HG03066 (cell line): ENCODE measurements at regions not wholly inside any gene's neighbourhood (a gene's known extent, or its start where the extent isn't known, plus 50 kb on each side); places are given as distances from the start of the nearest gene placed in this dataset.
"Not testable (repeated sequence)": the region's sequence is repeated elsewhere in the genome, so short reads cannot be mapped to it uniquely, and the experiment has no call there.

Experiments
- ATAC-seq: cut with Tn5 transposase; IDR thresholded peaks from one replicate; pipeline ENCODE4 v1.9.1; 2021; ENCODE audit warnings: low read depth; ENCODE audit not compliant: unreplicated experiment

GRCh38 chr2:51899643-51900042 is 867.7 kb upstream of the NRXN1 start:
- ATAC-seq = no peak

DNA sequence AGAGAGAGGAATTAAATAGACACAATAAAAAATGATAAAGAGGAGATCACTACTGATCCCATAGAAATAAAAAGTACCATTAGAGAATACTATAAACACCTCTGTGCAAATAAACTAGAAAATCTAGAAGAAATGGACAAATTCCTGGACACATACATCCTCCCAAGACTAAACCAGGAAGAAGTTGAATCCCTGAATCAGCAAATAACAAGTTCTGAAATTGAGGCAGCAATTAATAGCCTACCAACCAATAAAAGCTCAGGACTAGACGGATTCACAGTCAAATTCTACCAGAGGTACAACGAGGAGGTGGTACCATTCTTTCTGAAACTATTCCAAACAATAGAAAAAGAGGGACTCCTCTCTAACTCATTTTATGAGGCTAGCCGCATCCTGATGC is 862.7 kb upstream of the NRXN1 start:
- ATAC-seq = not testable (repeated sequence)

GRCh38 chr2:51888120-51888519 is 856.2 kb upstream of the NRXN1 start:
- no peak for ATAC-seq

- ATAC-seq = no peak
Measured at GRCh38 chr2:51881673-51882072, 849.7 kb upstream of the NRXN1 start.

DNA sequence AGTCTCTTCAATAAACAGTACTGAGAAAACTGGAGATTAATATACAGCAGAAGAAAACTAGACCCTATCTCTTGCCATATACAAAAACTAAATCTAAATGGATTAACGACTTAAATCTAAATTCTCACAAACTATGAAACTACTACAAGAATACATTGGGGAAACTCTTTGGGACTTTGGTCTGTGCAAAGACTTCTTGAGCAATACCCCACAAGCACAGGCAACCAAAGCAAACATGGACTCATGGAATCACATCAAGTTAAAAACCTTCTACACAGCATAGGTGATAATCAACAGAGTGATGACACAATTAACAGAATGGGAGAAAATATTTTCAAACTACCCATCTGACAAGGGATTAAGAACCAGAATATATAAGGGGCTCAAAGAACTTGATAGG is 848.2 kb upstream of the NRXN1 start:
- no peak for ATAC-seq

GRCh38 chr2:51866361-51866760 is 834.4 kb upstream of the NRXN1 start:
- no peak for ATAC-seq

DNA sequence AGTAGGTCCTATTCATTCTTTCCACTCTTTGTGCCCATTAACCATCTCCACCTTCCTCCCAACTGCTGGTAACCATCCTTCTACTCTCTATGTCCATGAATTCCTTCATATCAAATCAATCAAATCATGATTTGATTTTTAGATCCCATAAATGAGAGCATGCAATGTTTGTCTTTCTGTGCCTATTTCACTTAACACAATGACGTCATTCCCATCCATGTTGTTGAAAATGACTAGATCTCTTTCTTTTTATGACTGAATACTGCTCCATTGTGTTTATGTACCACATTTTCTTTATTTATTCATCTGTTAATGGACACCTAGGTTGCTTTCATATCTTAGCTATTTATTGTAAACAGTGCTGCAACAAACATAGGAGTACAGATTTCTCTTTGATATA is 827.3 kb upstream of the NRXN1 start:
- ATAC-seq = no peak

- ATAC-seq = no peak
Measured at GRCh38 chr2:51855683-51856082, 823.8 kb upstream of the NRXN1 start.

DNA sequence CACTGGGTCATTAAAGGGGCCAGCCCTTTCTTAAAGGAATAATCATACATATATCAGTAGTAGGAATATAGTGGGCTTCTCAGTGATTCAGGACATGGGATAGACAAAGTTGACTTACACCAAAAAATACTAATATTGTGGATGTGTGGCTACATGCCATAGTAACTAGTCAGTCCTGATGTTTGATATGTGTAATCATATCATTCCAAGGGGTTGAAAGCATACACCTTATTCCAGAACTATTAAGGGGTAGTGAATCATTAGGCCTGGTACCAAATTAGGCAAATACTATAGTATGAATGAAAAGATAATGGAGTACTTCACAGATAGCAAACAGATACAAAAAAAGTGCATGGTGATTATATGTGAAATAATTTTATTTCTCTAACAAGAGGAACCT is 814.9 kb upstream of the NRXN1 start:
- ATAC-seq = no peak

DNA sequence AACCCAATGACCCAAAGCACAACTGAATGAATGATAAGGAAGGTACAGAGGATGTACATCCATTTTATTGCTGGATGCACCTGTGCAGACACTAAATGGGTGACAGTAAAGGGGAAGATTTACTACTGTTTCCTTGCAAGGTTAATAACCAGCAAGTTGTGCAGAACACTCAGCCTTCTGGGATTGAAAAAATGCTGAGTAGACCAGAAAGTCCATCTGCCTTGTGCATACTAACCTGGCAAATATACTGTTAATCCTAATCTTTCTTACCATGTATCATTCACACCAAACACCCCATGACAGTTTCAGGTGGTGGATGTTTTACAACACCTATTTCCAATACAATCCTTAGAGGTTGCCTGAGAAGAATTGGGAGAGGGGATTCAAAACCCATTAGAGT is 814.1 kb upstream of the NRXN1 start:
- no peak for ATAC-seq

GRCh38 chr2:51844596-51844995 is 812.7 kb upstream of the NRXN1 start:
- no peak for ATAC-seq

DNA sequence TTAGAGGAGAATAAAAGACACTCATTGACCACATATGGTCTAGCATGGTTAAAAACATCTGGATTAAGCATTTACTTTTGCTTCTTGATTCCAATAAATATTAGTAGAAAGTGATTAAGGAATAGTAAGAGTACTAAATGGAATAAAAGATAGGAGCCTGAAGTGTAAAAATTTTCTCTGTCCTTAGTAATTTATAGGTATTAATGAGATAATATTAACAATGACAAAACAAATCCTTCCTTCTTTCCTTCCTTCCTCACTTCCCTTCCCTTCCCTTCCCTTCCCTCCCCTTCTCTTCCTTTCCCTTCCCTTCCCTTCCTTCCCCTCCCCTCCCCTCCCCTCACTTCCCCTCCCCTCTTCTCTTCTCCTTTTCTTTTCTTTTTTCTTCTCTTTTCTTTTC is 797.5 kb upstream of the NRXN1 start:
- ATAC-seq = no peak

GRCh38 chr2:51825823-51826222 is 793.9 kb upstream of the NRXN1 start:
- ATAC-seq = no peak

GRCh38 chr2:51813247-51813646 is 781.3 kb upstream of the NRXN1 start:
- ATAC-seq = no peak

GRCh38 chr2:51812138-51812866 is 780.4 kb upstream of the NRXN1 start:
- ATAC-seq = no peak

GRCh38 chr2:51810197-51810596 is 778.3 kb upstream of the NRXN1 start:
- ATAC-seq = no peak

- ATAC-seq = no peak
Measured at GRCh38 chr2:51807229-51807628, 775.3 kb upstream of the NRXN1 start.

DNA sequence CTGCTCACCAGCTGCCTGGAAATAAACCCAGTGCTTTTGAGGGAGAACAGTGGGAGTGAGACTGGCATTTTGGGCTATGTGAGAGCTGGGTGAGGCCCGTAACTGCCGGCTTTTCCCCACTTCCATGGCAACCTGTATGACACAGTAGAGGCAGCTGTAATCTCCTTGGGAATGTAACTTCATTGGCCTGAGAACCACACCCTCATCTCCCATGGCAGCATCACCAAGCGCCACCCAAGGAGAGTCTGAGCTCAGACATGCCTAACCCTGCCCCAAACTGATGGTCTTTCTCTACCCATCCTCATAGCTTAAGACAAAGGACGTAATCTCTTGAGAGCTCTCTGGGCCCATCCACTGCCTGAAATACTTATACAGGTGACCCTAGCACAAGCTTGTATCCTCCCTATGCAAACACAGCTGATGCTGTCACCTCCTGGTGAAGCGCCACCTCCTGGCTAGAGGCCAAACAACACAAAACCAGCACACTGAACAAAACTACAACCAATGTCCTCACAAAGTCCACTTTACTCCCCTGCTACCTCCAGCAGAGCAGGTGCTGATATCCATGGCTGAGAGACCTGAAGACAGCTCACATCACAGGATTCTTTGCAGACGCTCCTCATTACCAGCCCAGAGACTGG is 763.4 kb upstream of the NRXN1 start:
- no peak for ATAC-seq

- ATAC-seq = no peak
Measured at GRCh38 chr2:51791496-51791895, 759.6 kb upstream of the NRXN1 start.

GRCh38 chr2:51790854-51791253 is 758.9 kb upstream of the NRXN1 start:
- no peak for ATAC-seq

DNA sequence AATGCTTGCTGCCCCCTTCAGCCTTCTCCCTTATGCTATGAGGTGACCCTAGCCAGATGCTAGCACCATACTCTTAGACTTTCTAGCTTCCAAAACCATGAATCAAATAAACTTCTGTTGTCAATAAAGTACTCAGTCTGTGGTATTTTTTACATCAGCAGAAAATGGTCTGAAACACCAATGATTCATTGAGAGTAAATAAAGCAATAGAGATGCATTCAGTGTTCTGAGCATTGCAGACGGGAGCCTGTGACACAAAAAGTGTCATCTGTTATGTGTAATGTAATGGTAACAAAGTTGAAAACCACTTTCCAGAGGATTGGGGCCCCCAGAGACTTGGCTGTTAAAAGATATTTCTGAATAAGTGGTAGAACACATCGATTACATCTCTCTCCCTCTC is 758.0 kb upstream of the NRXN1 start:
- ATAC-seq = no peak
